ENCODE measurements at regions not wholly inside any gene's neighbourhood (a gene's known extent, or its start where the extent isn't known, plus 50 kb on each side); places are given as distances from the start of the nearest gene placed in this dataset.

- no peak for TF ChIP-seq FOXP2 (optimal IDR thresholded peaks at IDR 0.05; ENCODE audit: borderline replicate concordance, extremely low read depth, extremely low read length, insufficient read depth)
- TF ChIP-seq SIN3A (IDR thresholded peaks at IDR 0.05; ENCODE audit: borderline replicate concordance, insufficient read depth, low read length) = no peak
- TF ChIP-seq POLR2AphosphoS5 (IDR thresholded peaks at IDR 0.05; ENCODE audit: low read depth, low read length) = no peak
- TF ChIP-seq, protein P1, sequence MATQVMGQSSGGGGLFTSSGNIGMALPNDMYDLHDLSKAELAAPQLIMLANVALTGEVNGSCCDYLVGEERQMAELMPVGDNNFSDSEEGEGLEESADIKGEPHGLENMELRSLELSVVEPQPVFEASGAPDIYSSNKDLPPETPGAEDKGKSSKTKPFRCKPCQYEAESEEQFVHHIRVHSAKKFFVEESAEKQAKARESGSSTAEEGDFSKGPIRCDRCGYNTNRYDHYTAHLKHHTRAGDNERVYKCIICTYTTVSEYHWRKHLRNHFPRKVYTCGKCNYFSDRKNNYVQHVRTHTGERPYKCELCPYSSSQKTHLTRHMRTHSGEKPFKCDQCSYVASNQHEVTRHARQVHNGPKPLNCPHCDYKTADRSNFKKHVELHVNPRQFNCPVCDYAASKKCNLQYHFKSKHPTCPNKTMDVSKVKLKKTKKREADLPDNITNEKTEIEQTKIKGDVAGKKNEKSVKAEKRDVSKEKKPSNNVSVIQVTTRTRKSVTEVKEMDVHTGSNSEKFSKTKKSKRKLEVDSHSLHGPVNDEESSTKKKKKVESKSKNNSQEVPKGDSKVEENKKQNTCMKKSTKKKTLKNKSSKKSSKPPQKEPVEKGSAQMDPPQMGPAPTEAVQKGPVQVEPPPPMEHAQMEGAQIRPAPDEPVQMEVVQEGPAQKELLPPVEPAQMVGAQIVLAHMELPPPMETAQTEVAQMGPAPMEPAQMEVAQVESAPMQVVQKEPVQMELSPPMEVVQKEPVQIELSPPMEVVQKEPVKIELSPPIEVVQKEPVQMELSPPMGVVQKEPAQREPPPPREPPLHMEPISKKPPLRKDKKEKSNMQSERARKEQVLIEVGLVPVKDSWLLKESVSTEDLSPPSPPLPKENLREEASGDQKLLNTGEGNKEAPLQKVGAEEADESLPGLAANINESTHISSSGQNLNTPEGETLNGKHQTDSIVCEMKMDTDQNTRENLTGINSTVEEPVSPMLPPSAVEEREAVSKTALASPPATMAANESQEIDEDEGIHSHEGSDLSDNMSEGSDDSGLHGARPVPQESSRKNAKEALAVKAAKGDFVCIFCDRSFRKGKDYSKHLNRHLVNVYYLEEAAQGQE (IDR thresholded peaks at IDR 0.05; ENCODE audit: insufficient read depth in 1 of 2, low read depth in 2 of 2, low read length in 2 of 2) = no peak
- no peak for TF ChIP-seq TAF1 (IDR thresholded peaks at IDR 0.05; ENCODE audit: borderline replicate concordance, insufficient read depth, low read length)
Observed at GRCh38 chr11:45518141-45518832, 147.1 kb downstream of the CHST1 start.

DNA sequence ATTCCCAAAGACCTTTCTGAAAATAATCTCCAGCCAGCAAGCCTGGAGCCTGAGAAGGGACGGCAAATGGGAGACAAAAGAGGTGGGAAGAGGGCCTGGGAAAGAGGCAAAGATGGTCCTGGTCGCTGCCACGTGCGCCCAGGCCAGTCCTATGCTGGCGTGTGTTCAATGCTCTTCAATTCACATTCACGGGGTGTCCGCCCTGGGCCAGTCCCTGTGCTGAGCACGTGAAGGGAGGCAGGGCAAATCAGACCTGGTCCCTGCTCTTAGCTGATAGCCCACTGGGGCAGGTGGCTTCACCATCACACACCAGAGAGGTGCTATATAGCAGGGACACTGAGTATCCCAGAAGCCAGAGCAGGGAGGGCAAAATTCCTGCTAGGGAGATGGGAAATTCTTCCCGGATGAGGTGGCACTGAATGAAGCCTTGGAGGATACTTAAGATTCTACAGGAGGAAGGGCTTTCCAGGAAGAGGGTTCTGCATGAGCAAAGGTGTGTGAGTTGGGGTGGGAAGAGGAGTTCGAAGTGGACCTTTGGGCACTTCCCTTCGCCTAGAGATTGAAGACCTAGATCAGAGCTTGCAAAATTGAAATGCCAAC lies 148.2 kb downstream of the CHST1 start:
- TF ChIP-seq FOXP2 (optimal IDR thresholded peaks at IDR 0.05; ENCODE audit: borderline replicate concordance, extremely low read depth, extremely low read length, insufficient read depth) = no peak
- TF ChIP-seq, protein P1 (IDR thresholded peaks at IDR 0.05; ENCODE audit: insufficient read depth in 1 of 2, low read depth in 2 of 2, low read length in 2 of 2) = no peak
- no peak for TF ChIP-seq POLR2AphosphoS5 (IDR thresholded peaks at IDR 0.05; ENCODE audit: low read depth, low read length)

GRCh38 chr11:45513821-45514340 lies 151.5 kb downstream of the CHST1 start:
- TF ChIP-seq FOXP2 (optimal IDR thresholded peaks at IDR 0.05; ENCODE audit: borderline replicate concordance, extremely low read depth, extremely low read length, insufficient read depth) = no peak
- no peak for TF ChIP-seq POLR2AphosphoS5 (IDR thresholded peaks at IDR 0.05; ENCODE audit: low read depth, low read length)
- TF ChIP-seq, protein P1 (IDR thresholded peaks at IDR 0.05; ENCODE audit: insufficient read depth in 1 of 2, low read depth in 2 of 2, low read length in 2 of 2) = no peak
- TF ChIP-seq SIN3A (IDR thresholded peaks at IDR 0.05; ENCODE audit: borderline replicate concordance, insufficient read depth, low read length) = no peak
- TF ChIP-seq TAF1 (IDR thresholded peaks at IDR 0.05; ENCODE audit: borderline replicate concordance, insufficient read depth, low read length) = no peak

DNA sequence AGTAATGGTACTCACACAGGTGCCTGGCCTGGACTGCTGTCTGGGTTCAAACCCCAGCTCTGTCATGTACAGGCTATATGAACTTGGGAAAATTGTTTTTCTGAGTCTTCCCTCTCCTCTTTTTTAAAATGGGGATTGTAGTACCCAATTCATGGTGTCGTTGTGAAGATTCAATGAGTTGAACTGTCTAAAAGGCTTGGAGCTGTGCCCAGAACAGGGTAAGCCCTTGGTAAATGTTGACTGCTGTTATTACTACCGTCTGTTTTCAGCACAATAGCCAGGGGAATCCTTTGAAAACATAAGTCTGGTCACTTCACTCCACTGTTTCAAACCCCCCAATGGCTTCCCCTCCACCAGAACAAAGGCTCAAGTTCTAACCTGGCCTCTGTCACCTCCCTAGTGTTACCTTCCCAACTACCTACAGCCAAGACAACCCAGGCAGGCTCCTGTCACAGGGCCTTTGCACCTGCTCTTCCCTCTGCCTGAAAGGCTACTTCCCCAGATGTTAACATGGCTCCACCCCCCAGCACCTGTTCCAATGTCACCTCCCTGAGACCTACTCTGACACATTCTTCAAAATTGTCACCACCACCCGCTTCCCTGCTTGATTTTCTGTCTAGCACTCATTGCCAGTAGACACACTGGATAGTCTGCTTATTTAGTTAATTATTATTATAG lies 152.8 kb downstream of the CHST1 start:
- TF ChIP-seq FOXP2 (optimal IDR thresholded peaks at IDR 0.05; ENCODE audit: borderline replicate concordance, extremely low read depth, extremely low read length, insufficient read depth) (no peak), POLR2AphosphoS5 (IDR thresholded peaks at IDR 0.05; ENCODE audit: low read depth, low read length) (no peak), TAF1 (IDR thresholded peaks at IDR 0.05; ENCODE audit: borderline replicate concordance, insufficient read depth, low read length) (no peak), SIN3A (IDR thresholded peaks at IDR 0.05; ENCODE audit: borderline replicate concordance, insufficient read depth, low read length) (no peak)
- TF ChIP-seq, protein P1 (IDR thresholded peaks at IDR 0.05; ENCODE audit: insufficient read depth in 1 of 2, low read depth in 2 of 2, low read length in 2 of 2) = no peak
